HCT116 (cell line): ENCODE measurements at regions not wholly inside any gene's neighbourhood (a gene's known extent, or its start where the extent isn't known, plus 50 kb on each side); places are given as distances from the start of the nearest gene placed in this dataset.

Experiments
- ATAC-seq: fragments of 200-7000 bp; cut with Tn5 transposase; 2 replicates; pipeline ENCODE4 v1.9.1; 2020; ENCODE audit warnings: mild to moderate bottlenecking, moderate library complexity
- BruUV-seq: library from RNA; stranded (reverse); fragments of 400-500 nt; replicated peaks from 2 replicates; lab custom pipeline; 2021; lab: Mats Ljungman, UMichigan
- CTCF ChIA-PET: fragments of 300-600 bp; sonication (Branson Sonifier 250); formaldehyde crosslinking; loops from one replicate; lab custom pipeline; 2021; ENCODE audit warnings: antibody characterized with exemption; lab: Charles Lee
- POLR2A ChIA-PET: fragments of 300-600, 350-600 bp; sonication (Branson Sonifier 250); formaldehyde crosslinking; loops from one replicate; lab custom pipeline; 2021; ENCODE audit warnings: antibody characterized with exemption; lab: Charles Lee
- RAD21 ChIA-PET, 2 experiments: fragments of 300-600 bp; sonication (Branson Sonifier 250); formaldehyde crosslinking; loops; one replicate each; lab custom pipeline; 2023; ENCODE audit warnings: low total read pairs in 2 of 2; ENCODE audit not compliant: uncharacterized antibody in 2 of 2, unreplicated experiment in 2 of 2, low non-redundant PET in 1 of 2; lab: Charles Lee
- DNase-seq: peaks from one replicate; pipeline ENCODE4 v3.0.0-alpha.2; 2010; ENCODE audit warnings: low read depth, low spot score
- H2AFZ ChIP-seq: fragments of 200-600 bp; shearing (Covaris generic), sonication (generic); 2 replicates; pipeline ENCODE4 v1.6.1; 2017; ENCODE audit warnings: low read depth, mixed run types, mixed read lengths, antibody characterized with exemption, low read length; ENCODE audit not compliant: poor library complexity, severe bottlenecking
- H3K27ac ChIP-seq: 2 replicates; pipeline ENCODE4 v1.5.1; 2012; ENCODE audit warnings: low read depth, low read length
- H3K27me3 ChIP-seq: fragments of 200-600 bp; sonication (generic); 2 replicates; pipeline ENCODE4 v1.6.1; 2016; ENCODE audit warnings: mixed run types, low read length, mixed read lengths; ENCODE audit not compliant: insufficient read depth
- H3K36me3 ChIP-seq, 2 experiments: fragments of 200-500 bp in 1 of 2; fragments of 200-600 bp in 1 of 2; sonication (Bioruptor generic) in 1 of 2; sonication (generic) in 1 of 2; 2 replicates each; pipeline versions ENCODE4 v1.5.1 to v1.6.1; 2014 to 2016; ENCODE audit warnings: low read length in 2 of 2, inconsistent platforms in 1 of 2, mixed read lengths in 1 of 2, mixed run types in 1 of 2; ENCODE audit not compliant: insufficient read depth in 2 of 2, control insufficient read depth in 1 of 2
- H3K4me1 ChIP-seq, 2 experiments: fragments of 200-600 bp in 1 of 2; sonication (generic) in 1 of 2; 2 replicates each; pipeline versions ENCODE4 v1.5.1 to v1.6.1; 2012 to 2017; ENCODE audit warnings: low read length in 2 of 2, inconsistent platforms in 1 of 2, mild to moderate bottlenecking in 1 of 2, mixed read lengths in 1 of 2, mixed run types in 1 of 2, moderate library complexity in 1 of 2; ENCODE audit not compliant: insufficient read depth in 2 of 2, control insufficient read depth in 1 of 2
- H3K4me2 ChIP-seq: fragments of 200-600 bp; sonication (generic); 2 replicates; pipeline ENCODE4 v1.6.1; 2017; ENCODE audit warnings: mixed run types, low read length, mixed read lengths
- H3K4me3 ChIP-seq, 2 experiments: fragments of 200-600 bp in 1 of 2; sonication (generic) in 1 of 2; replicated peaks in 1 of 2; 2 replicates each; pipeline ENCODE4 v1.5.1; 2011 to 2016; ENCODE audit warnings: low read length in 2 of 2, control low read depth in 1 of 2, low read depth in 1 of 2, mild to moderate bottlenecking in 1 of 2, mixed read lengths in 1 of 2, mixed run types in 1 of 2
- H3K79me2 ChIP-seq: fragments of 200-600 bp; sonication (generic); 2 replicates; pipeline ENCODE4 v1.6.1; 2017; ENCODE audit warnings: mild to moderate bottlenecking, mixed run types, low read length, moderate library complexity, mixed read lengths; ENCODE audit not compliant: insufficient read depth
- H3K9ac ChIP-seq: fragments of 200-600 bp; sonication (generic); 2 replicates; pipeline ENCODE4 v1.6.1; 2016; ENCODE audit warnings: low read length, mixed read lengths
- H3K9me2 ChIP-seq: fragments of 200-600 bp; sonication (generic), shearing (Covaris generic); 2 replicates; pipeline ENCODE4 v1.6.1; 2017; ENCODE audit warnings: mixed run types, mild to moderate bottlenecking, moderate library complexity; ENCODE audit not compliant: insufficient read depth
- H3K9me3 ChIP-seq, 2 experiments: fragments of 200-500 bp in 1 of 2; fragments of 200-600 bp in 1 of 2; sonication (Bioruptor generic) in 1 of 2; sonication (generic) in 1 of 2; 2 replicates each; pipeline ENCODE4 v1.6.1; 2014 to 2017; ENCODE audit warnings: low read length in 2 of 2, mixed read lengths in 2 of 2, inconsistent platforms in 1 of 2, low read depth in 1 of 2, mild to moderate bottlenecking in 1 of 2, mixed run types in 1 of 2, moderate library complexity in 1 of 2; ENCODE audit not compliant: control insufficient read depth in 1 of 2, insufficient read depth in 1 of 2
- H4K20me1 ChIP-seq: fragments of 200-600 bp; sonication (generic), shearing (Covaris generic); 2 replicates; pipeline ENCODE4 v1.6.1; 2017; ENCODE audit warnings: mixed run types, mild to moderate bottlenecking, moderate library complexity; ENCODE audit not compliant: insufficient read depth
- ATF3 ChIP-seq: IDR thresholded peaks from 2 replicates; pipeline ENCODE4 v1.6.1; 2012
- CEBPB ChIP-seq: IDR thresholded peaks from 2 replicates; pipeline ENCODE4 v1.6.1; 2012; ENCODE audit warnings: low read depth
- ELF1 ChIP-seq: IDR thresholded peaks from 2 replicates; pipeline ENCODE4 v1.6.1; 2012; ENCODE audit warnings: low read depth, borderline replicate concordance
- EZH2phosphoT487 ChIP-seq: fragments of 200-600 bp; IDR thresholded peaks from 2 replicates; pipeline ENCODE4 v1.6.1; 2018; ENCODE audit warnings: antibody characterized with exemption, borderline replicate concordance
- FOSL1 ChIP-seq: IDR thresholded peaks from 2 replicates; pipeline ENCODE4 v1.6.1; 2012; ENCODE audit warnings: low read depth
- JUND ChIP-seq: IDR thresholded peaks from 2 replicates; pipeline ENCODE4 v1.6.1; 2012
- POLR2AphosphoS5 ChIP-seq: IDR thresholded peaks from 2 replicates; pipeline ENCODE4 v1.6.1; 2011; ENCODE audit warnings: mild to moderate bottlenecking, low read depth, low read length, moderate library complexity
- RAD21 ChIP-seq: IDR thresholded peaks from 2 replicates; pipeline ENCODE4 v1.6.1; 2012; ENCODE audit warnings: low read depth, mild to moderate bottlenecking
- SIN3A ChIP-seq: IDR thresholded peaks from 2 replicates; pipeline ENCODE4 v1.6.1; 2012; ENCODE audit warnings: low read depth
- SP1 ChIP-seq: IDR thresholded peaks from 2 replicates; pipeline ENCODE4 v1.6.1; 2012; ENCODE audit warnings: low read depth
- TCF7L2 ChIP-seq: IDR thresholded peaks from 2 replicates; pipeline ENCODE4 v1.7.0; 2011; ENCODE audit warnings: borderline replicate concordance, inconsistent platforms; ENCODE audit not compliant: insufficient read depth, insufficient read length; ENCODE audit errors: extremely low read depth
- ZNF274 ChIP-seq: fragments of 200-500 bp; sonication (Bioruptor generic); IDR thresholded peaks from 2 replicates; pipeline ENCODE4 v1.6.1; 2014; ENCODE audit warnings: mild to moderate bottlenecking, low read depth, low read length, inconsistent platforms
- intact Hi-C: fragments of 100-400 bp; cut with micrococcal nuclease; formaldehyde crosslinking; loops from 2 replicates; pipeline ENCODE4 v1.10.0; 2022
- TF ChIP-seq, protein P1 (sequence below): IDR thresholded peaks from 2 replicates; pipeline ENCODE4 v1.6.1; 2012; ENCODE audit warnings: low read depth
- TF ChIP-seq, protein P2 (sequence below): IDR thresholded peaks from 2 replicates; pipeline ENCODE4 v1.6.1; 2011; ENCODE audit warnings: mild to moderate bottlenecking, low read length, moderate library complexity; ENCODE audit not compliant: insufficient replicate concordance; ENCODE audit errors: extremely low read depth
- TF ChIP-seq, protein P3 (sequence below): IDR thresholded peaks from 2 replicates; pipeline ENCODE4 v1.6.1; 2012

DNA sequence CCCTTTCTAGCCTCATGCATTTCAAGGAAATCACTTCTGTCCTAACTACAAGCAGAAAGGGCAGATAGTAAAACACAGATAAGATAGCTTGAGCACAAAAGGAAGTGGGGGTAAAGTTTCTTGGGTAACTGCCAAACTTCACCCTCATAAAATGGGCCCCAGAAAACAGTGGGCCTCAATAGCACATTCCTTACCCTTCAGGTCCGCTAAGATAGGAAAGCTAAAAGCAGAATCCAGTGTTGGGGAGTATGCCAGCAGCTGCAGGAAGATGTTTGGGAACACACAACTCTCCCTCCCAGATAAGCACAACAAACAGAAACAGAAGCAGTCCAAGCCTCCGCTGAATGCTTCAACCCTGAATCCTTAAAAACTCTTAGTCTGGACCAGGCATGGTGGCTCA is 110.9 kb upstream of the MGAT4C start:
- no peak overlapping the region for H3K4me3 ChIP-seq
- TF ChIP-seq JUND (no peak), EZH2phosphoT487 (no peak), POLR2AphosphoS5 (no peak), ZNF274 (no peak)
- TF ChIP-seq, protein P1, sequence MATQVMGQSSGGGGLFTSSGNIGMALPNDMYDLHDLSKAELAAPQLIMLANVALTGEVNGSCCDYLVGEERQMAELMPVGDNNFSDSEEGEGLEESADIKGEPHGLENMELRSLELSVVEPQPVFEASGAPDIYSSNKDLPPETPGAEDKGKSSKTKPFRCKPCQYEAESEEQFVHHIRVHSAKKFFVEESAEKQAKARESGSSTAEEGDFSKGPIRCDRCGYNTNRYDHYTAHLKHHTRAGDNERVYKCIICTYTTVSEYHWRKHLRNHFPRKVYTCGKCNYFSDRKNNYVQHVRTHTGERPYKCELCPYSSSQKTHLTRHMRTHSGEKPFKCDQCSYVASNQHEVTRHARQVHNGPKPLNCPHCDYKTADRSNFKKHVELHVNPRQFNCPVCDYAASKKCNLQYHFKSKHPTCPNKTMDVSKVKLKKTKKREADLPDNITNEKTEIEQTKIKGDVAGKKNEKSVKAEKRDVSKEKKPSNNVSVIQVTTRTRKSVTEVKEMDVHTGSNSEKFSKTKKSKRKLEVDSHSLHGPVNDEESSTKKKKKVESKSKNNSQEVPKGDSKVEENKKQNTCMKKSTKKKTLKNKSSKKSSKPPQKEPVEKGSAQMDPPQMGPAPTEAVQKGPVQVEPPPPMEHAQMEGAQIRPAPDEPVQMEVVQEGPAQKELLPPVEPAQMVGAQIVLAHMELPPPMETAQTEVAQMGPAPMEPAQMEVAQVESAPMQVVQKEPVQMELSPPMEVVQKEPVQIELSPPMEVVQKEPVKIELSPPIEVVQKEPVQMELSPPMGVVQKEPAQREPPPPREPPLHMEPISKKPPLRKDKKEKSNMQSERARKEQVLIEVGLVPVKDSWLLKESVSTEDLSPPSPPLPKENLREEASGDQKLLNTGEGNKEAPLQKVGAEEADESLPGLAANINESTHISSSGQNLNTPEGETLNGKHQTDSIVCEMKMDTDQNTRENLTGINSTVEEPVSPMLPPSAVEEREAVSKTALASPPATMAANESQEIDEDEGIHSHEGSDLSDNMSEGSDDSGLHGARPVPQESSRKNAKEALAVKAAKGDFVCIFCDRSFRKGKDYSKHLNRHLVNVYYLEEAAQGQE = no peak
- H4K20me1 ChIP-seq = no peaks in the 10 kb centered on the region
- ATAC-seq = no peak
- intact Hi-C loops = no loop called here
- no peaks in the 10 kb centered on the region for H3K79me2 ChIP-seq
- ChIA-PET RAD21 (no interaction called here), CTCF (no interaction called here), POLR2A (no interaction called here)
- BruUV-seq = no TSS peak
- no peaks in the 10 kb centered on the region for H3K36me3 ChIP-seq
- H3K27me3 ChIP-seq = no peaks in the 10 kb centered on the region
- no peak overlapping the region for H3K9ac ChIP-seq
- H3K9me3 ChIP-seq = no peaks in the 10 kb centered on the region
- no peak for DNase-seq
- H3K27ac ChIP-seq = no peak overlapping the region
- no peaks in the 10 kb centered on the region for H3K4me1 ChIP-seq
- H3K4me2 ChIP-seq = no peak overlapping the region
- H2AFZ ChIP-seq = no peak overlapping the region
- H3K9me2 ChIP-seq = no peaks in the 10 kb centered on the region

DNA sequence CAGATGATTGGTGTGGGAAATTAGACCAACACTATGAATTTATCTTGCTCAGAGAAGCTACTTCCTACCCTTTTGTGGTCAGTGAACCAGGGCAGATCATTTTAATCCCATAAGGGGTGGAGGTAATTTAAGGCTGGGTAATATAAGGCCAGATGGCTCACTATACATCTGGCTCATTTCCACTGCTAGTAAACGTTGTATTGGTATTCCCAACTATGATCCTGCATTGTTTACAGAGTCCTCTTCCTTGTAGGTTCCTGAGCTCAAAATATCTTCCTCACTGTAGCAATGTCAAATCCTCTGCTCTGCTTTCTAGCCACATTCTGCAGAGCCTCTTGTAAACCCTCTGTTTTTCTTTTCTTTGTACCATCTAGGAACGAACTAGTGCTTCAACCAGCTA is 93.0 kb upstream of the MGAT4C start:
- Histone ChIP-seq H4K20me1 (no peaks in the 10 kb centered on the region), H3K9ac (no peak overlapping the region), H3K27ac (no peak overlapping the region), H2AFZ (no peak overlapping the region), H3K79me2 (no peaks in the 10 kb centered on the region), H3K9me2 (no peaks in the 10 kb centered on the region), H3K4me3 (no peak overlapping the region), H3K36me3 (no peaks in the 10 kb centered on the region), H3K4me1 (no peaks in the 10 kb centered on the region), H3K27me3 (no peaks in the 10 kb centered on the region), H3K4me2 (no peak overlapping the region), H3K9me3 (no peaks in the 10 kb centered on the region)
- ChIA-PET POLR2A (no interaction called here), CTCF (no interaction called here), RAD21 (no interaction called here)
- ATAC-seq (no peak), DNase-seq (no peak)
- no TSS peak for BruUV-seq
- intact Hi-C loops = no loop called here
- TF ChIP-seq SIN3A = no peak
- no peak for TF ChIP-seq TCF7L2
- no peak for TF ChIP-seq ZNF274
- TF ChIP-seq, protein P2, sequence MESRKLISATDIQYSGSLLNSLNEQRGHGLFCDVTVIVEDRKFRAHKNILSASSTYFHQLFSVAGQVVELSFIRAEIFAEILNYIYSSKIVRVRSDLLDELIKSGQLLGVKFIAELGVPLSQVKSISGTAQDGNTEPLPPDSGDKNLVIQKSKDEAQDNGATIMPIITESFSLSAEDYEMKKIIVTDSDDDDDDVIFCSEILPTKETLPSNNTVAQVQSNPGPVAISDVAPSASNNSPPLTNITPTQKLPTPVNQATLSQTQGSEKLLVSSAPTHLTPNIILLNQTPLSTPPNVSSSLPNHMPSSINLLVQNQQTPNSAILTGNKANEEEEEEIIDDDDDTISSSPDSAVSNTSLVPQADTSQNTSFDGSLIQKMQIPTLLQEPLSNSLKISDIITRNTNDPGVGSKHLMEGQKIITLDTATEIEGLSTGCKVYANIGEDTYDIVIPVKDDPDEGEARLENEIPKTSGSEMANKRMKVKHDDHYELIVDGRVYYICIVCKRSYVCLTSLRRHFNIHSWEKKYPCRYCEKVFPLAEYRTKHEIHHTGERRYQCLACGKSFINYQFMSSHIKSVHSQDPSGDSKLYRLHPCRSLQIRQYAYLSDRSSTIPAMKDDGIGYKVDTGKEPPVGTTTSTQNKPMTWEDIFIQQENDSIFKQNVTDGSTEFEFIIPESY = no peak
- no peak for TF ChIP-seq EZH2phosphoT487
- TF ChIP-seq JUND = no peak
- TF ChIP-seq ELF1 = no peak
- TF ChIP-seq RAD21 = no peak
- TF ChIP-seq CEBPB = no peak
- no peak for TF ChIP-seq ATF3
- TF ChIP-seq, protein P3, sequence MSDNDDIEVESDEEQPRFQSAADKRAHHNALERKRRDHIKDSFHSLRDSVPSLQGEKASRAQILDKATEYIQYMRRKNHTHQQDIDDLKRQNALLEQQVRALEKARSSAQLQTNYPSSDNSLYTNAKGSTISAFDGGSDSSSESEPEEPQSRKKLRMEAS = no peak
- no peak for TF ChIP-seq FOSL1
- no peak for TF ChIP-seq SP1
